Activated CD8-positive, alpha-beta memory T cell treated with anti-CD3 and anti-CD28 coated beads, Interleukin-2, amount 50 U/mL, for 1 hour (primary cell): ENCODE measurements at regions not wholly inside any gene's neighbourhood (a gene's known extent, or its start where the extent isn't known, plus 50 kb on each side); places are given as distances from the start of the nearest gene placed in this dataset.
"Not testable (repeated sequence)": the region's sequence is repeated elsewhere in the genome, so short reads cannot be mapped to it uniquely, and the experiment has no call there.

Source experiments
- DNase-seq: peaks from one replicate; pipeline ENCODE4 v3.0.0-alpha.2; 2020; ENCODE audit errors: extremely low read depth

DNA sequence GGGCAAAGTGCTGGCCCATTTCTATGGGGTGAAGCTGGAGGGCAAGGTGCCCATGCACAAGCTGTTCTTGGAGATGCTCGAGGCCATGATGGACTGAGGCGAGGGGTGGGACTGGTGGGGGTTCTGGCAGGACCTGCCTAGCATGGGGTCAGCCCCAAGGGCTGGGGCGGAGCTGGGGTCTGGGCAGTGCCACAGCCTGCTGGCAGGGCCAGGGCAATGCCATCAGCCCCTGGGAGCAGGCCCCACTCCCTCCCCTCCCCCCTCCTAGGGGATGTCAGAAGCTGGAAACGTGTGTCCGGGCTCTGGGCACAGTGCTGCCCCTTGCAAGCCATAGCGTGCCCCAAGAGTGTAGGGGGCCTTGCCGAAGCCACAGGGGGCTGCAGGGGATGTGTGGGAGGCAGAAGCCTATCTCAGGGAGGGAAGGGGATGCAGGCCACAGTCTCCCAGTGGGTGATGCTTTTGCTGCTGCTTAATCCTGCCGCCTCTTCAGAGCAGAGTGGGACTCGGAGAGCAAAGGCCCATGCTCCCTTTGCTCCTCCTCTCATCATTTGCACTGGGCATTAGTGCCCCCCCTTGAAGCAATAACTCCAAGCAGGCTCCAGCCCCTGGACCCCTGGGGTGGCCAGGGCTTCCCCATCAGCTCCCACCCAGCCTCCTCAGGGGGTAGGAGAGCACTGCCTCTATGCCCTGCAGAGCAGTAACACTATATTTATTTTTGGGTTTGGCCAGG is 85.2 kb downstream of the MRPL57 start:
- DNase-seq = not testable (repeated sequence)

- DNase-seq = not testable (repeated sequence)
Observed at GRCh38 chr13:21263909-21264308, 87.5 kb downstream of the MRPL57 start.

- DNase-seq = not testable (repeated sequence)
Observed at GRCh38 chr13:21268485-21268884, 92.0 kb downstream of the MRPL57 start.

- not testable (repeated sequence) for DNase-seq
Observed at GRCh38 chr13:21272439-21272838, 96.0 kb downstream of the MRPL57 start.

- DNase-seq = not testable (repeated sequence)
Observed at GRCh38 chr13:21274457-21274856, 98.0 kb downstream of the MRPL57 start.

DNA sequence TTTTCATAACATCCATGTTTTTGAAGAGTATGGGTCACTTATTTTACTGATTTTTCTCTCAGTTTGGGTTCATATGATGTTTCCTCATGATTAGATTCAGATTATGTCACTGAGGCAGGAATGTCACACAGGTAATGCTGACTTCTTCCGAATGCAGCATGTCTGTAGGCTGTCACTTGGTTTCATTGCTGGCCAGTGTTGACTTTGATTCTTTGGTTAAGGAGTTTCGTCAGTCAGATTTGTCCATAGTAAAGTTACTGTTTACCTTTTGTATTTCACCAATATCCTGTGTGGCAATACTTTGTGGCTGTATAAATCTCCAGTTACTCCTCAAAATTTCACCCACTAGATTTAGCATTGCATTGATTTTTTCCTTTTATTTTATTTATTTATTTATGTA is 105.6 kb downstream of the MRPL57 start:
- no peak for DNase-seq

DNA sequence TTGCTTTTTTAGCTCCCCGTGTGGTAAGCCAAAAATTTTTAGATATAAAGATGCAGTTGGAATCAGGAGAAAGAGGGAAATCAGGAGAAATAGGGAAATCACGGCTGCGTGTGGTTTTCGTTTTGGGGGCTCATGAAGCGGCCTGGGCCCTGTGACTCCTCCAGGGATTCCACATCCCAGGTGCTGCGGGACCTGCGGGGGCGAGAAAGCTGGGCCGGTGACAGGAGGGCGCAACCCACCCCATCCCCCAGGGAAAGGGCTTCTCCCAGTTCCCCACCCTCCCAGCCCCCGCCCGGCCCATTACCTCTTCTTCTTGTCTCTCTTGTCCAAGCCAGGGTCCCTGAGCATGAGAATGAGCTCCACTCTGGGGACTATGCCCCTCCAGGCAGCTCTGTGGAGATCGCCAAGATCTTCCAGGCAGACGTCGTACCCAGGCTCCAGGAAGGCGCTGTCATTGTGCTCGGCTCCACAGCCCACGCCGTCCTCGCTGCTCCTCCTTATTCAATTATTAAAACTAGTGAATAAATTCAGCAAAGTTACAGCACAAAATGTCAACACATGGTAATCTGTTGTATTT is 111.0 kb downstream of the MRPL57 start:
- no peak for DNase-seq

GRCh38 chr13:21289475-21289874 is 113.0 kb downstream of the MRPL57 start:
- no peak for DNase-seq

DNA sequence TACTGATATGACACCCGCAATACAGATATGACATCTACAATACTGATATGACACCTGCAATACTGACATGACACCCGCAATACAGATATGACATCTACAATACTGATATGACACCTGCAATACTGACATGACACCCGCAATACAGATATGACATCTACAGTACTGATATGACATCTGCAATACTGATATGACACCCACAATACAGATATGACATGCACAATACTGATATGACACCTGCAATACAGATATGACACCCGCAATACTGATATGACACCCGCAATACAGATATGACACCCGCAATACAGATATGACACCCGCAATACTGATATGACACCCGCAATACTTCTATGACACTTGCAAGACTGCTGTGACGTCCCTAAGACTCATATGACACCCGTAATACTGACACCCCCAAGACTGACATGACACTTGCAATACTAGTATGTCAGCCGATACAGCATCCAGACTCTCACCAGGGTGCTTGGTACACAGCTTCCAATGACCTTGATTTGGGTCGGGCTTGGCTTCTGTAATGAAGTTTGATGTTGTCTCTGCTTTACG is 114.1 kb downstream of the MRPL57 start:
- DNase-seq = not testable (repeated sequence)

GRCh38 chr13:21291840-21292239 is 115.4 kb downstream of the MRPL57 start:
- DNase-seq = no peak

DNA sequence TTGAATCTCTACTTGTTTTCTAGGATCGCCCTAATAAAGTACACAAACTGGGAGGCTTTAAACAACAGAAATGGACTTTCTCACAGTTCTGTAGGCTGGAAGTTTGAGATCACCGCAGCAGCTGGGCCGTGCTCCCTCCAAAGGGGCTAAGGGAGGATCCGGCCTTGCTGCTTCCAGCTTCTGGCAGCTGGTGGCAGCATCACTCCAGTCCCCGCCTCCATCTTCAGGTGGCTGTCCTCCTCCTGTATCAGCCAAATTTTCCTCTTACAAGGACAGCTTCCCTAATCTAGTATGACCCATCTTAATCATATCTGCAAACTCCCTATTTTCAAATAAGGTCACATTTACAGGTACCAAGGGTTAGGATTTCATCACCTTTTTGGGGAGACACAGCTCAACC is 120.5 kb downstream of the MRPL57 start:
- DNase-seq = not testable (repeated sequence)

GRCh38 chr13:21297447-21297846 is 121.0 kb downstream of the MRPL57 start:
- DNase-seq = no peak

- DNase-seq = peak; percentile 46
Observed at GRCh38 chr13:21297914-21298831, 121.7 kb downstream of the MRPL57 start.

- DNase-seq = no peak
Observed at GRCh38 chr13:21304256-21304655, 127.8 kb downstream of the MRPL57 start.

DNA sequence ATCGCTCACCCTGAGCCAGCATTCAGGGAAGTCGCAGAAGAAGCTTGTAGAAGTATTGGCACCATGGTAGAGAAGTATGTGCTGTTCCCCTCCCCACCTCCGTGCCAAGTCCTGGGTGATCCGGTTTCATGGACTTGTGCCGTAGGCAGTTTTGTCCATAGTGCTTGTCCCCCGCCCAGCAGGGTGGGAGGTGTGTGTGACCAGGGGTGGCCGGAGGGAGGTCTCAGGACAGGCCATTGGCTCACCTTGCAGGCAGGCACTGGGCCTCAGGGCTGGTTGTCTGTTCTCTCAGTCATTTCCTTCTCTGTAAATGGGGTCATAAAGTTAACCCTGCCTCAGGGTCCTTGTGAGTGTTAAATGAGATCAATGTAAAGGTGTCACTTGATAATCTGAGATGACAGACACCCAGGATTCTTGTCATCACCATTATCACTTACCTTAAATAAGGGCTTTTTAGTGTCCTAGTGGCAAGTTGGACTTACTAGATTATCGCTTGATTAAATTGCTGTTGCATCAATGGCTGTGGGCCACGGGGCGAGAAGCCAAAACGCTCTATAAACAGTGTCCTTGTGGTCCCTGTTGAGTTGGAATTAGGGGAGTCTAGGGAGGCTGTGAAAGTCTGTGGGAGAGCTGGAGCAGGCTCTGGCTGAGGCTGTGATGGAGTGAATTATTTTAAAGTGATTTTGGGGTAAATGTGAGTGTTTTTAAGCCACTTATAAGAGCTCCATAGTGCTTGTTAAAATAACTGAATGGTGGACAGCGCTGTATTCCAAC is 130.0 kb downstream of the MRPL57 start:
- not testable (repeated sequence) for DNase-seq

GRCh38 chr13:21307158-21307557 is 130.7 kb downstream of the MRPL57 start:
- DNase-seq = not testable (repeated sequence)

GRCh38 chr13:21308906-21309305 is 132.4 kb downstream of the MRPL57 start:
- DNase-seq = no peak

DNA sequence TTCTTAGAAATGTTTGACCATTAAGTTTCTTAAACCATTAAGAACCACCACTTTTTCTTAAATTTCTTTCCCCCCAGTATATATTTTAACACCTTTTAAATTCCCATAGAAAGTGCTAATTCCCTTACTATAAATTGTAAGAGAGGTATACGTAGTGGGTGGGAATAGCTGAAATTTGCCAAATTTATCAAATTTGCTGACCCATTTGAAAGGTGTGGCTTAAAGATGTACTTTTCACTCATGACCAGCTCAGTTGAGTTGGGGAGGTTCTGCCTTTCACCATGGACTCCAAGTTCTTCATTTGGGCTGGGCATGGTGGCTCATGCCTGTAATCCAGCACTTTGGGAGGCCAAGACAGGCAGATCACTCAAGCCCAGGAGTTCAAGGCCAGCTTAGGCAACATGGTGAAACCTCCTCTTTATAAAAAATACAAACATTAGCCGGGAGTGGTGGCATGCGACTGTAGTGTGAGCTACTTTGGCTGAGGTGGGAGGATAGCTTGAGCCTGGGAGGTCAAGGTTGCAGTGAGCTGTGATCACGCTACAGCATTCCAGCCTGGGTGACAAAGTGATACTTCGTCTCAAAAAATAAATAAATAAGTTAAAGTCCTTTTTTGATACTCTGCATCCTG is 133.2 kb downstream of the MRPL57 start:
- no peak for DNase-seq

DNA sequence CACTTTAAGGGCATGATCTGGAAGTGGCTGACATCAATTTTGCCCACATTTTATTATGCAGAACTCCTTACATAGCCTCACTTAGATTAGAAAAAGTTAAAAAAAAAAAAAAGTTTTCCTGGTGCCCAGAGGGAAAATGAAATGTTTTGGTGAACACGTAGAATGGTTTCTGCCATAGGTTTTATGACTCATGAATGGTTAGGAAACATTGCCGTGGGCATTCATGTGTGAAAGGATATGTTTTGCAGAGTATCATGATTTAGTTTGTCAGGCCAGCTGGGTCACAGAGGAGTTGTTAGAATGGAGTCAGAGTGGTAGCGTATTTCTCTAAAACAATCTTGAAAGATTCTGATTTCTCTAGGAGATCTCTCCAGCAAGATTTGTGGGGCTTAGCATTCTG is 133.8 kb downstream of the MRPL57 start:
- DNase-seq = no peak

DNA sequence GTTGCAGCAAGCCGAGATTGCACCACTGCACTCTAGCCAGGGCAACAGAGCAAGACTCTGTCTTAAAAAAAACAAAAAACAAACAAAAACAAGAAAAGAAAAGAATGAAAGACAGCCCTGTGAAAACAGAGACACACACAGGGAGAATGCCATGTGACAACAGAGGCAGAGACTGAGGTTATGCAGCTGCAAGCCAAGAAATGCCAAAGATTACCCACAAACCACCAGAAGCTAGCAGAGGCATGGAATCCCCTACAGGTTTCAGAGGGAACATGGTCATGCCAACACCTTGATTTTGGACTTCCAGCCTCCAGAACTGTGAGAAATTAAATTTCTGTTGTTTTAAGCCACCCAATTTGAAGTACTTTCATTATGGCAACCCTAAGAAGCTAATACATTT is 138.5 kb downstream of the MRPL57 start:
- DNase-seq = not testable (repeated sequence)

DNA sequence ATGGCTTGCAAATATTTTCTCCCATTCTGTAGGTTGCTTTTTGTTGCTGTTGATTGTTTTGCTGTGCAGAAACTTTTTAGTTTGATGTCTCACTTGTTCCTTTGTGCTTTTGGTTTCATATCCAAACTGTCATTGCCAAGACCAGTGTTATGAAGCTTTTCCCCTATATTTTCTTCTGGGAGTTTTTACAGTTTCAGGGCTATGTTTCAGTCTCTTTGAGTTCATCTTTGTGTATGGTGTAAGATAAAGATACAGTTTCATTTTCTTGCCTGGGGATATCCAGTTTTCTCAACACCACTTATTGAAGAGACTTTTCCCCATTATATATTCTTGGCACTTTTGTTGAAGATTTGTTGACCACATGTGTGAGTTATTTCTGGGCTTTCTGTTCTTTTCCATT is 139.9 kb downstream of the MRPL57 start:
- DNase-seq = no peak
